ENCODE measurements at regions not wholly inside any gene's neighbourhood (a gene's known extent, or its start where the extent isn't known, plus 50 kb on each side); places are given as distances from the start of the nearest gene placed in this dataset.
"Not testable (repeated sequence)": the region's sequence is repeated elsewhere in the genome, so short reads cannot be mapped to it uniquely, and the experiment has no call there.

GRCh38 chr5:99901972-99902371 is 633.2 kb upstream of the FAM174A start:
- DNase-seq (ENCODE audit: low read depth) = no peak

DNA sequence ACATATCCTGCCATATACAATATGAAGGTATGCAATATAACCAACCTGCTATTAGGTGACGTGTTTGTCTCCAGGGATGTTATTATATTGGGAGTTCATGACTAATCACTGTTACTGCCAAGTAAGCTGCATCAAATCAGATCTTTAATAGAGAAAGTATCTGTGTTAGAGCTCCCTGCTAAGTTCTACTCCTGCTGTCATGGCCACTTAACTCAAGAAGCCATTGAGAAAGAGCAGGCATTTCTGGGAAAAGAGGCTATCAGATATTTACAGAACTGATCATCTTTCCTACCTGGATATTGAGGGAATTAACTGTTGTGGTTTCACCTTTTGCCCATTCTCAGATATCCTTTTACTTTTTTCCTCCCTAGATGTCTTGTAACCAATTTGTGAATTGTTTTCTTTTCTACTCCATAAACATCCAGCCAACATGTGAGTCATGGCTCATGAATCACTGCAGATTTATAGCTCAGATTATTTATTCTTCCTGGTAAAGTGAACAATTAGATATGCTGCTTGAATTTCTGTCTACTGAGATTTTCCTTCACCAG is 634.8 kb upstream of the FAM174A start:
- DNase-seq (ENCODE audit: low read depth) = no peak

GRCh38 chr5:99879791-99880511 is 655.2 kb upstream of the FAM174A start:
- DNase-seq (ENCODE audit: low read depth) = no peak

- no peak for DNase-seq (ENCODE audit: low read depth)
Observed at GRCh38 chr5:99878830-99879229, 656.3 kb upstream of the FAM174A start.

GRCh38 chr5:99866740-99867139 is 668.4 kb upstream of the FAM174A start:
- DNase-seq (ENCODE audit: low read depth) = no peak

DNA sequence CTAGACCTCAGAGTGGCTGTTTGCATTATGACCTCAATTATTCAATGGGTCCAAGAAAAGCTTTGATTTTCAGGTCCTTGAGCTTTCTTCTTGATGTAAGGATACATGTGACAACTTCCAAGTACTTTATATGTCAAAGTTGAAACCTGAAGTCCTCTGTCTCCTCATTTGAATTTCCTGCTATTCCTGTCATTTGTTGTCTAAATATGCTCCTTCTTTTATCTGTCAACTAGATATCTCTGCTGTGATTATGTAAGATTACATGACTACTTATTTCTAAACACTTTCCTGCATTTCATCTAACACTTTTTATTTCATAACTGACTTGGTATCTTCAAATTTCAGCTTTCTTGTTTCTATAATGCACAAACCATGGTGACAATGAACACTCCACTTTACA is 670.0 kb upstream of the FAM174A start:
- DNase-seq (ENCODE audit: low read depth) = no peak

- DNase-seq (ENCODE audit: low read depth) = no peak
Observed at GRCh38 chr5:99835791-99836190, 699.4 kb upstream of the FAM174A start.

- DNase-seq (ENCODE audit: low read depth) = no peak
Observed at GRCh38 chr5:99827136-99827535, 708.0 kb upstream of the FAM174A start.

DNA sequence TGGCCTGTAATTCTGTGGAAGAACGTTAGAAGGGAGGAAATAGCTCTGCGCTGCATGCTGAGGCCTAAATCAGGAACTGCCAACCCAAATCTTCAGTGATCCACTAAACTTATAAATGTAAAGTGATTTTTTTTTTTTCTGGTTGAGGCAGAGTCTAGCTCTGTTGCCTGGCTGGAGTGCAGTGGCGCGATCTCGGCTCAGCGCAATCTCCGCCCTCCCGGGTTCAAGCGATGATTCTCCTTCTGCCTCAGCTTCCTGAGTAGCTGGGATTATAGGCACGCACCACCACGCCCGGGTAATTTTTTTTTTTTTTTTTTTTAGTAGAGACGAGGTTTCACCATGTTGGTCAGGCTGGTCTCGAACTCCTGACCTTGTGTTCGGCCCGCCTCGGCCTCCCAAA is 717.4 kb upstream of the FAM174A start:
- no peak for DNase-seq (ENCODE audit: low read depth)

GRCh38 chr5:99814321-99815063 is 720.7 kb upstream of the FAM174A start:
- DNase-seq (ENCODE audit: low read depth) = no peak

GRCh38 chr5:99808657-99809230 is 726.4 kb upstream of the FAM174A start:
- no peak for DNase-seq (ENCODE audit: low read depth)

DNA sequence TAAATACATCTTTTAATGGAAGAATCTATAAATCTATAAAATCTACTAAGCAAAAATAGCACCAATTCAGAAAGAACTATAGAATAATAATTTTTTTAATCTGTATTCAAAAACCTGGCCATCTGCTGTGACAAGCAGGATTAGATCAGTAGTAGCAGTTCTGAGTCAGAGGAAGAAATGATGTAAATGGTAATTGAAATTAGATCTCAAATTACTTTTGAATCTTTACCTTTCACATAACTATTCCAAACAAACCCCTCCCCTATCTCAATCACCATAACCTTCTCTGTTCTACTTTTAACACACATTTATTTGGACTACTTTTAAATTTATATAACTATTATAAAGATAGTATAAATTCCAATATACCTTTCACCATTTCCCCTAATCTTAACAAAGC is 727.8 kb upstream of the FAM174A start:
- DNase-seq (ENCODE audit: low read depth) = no peak

DNA sequence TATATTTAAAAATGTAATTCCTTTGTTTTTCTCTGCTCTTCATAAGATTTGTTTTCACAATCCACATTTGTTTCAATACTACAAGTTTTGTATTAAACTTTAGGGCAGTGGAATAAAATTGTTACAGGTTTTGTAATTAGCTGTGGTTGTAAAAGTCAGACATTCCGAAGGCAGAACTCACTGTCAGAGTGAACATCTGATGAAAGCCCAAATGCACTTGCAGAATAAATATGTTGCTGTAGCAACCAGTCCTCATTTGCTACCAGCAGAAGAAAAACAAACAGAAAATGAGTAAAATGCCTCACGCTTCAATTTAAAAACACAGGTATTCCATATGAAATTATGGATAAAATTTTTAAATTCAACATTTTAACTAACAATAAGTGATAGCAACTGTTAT is 740.1 kb upstream of the FAM174A start:
- DNase-seq (ENCODE audit: low read depth) = no peak

GRCh38 chr5:99788482-99788881 is 746.7 kb upstream of the FAM174A start:
- DNase-seq (ENCODE audit: low read depth) = no peak

GRCh38 chr5:99775189-99775588 is 760.0 kb upstream of the FAM174A start:
- no peak for DNase-seq (ENCODE audit: low read depth)

- DNase-seq (ENCODE audit: low read depth) = no peak
Observed at GRCh38 chr5:99773290-99773689, 761.9 kb upstream of the FAM174A start.

GRCh38 chr5:99771296-99771695 is 763.9 kb upstream of the FAM174A start:
- no peak for DNase-seq (ENCODE audit: low read depth)

DNA sequence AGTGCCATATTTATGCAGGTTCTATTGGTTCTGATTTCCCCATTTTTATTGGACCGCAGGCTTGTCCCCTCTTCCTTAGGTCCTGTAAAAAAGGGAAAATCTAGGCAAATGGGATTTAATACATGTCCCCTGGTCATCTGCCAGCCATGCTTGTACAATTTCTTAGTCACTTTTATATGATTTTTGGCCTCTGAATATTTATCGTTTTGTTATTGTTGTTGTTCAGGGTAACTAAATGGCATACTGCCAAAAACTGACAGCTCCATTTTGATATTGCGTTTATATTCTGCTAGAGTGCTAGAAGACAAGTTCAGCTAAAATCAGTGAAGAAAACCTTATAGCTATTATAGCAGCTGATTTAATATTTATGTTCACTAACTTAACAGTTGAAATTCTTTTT is 770.2 kb upstream of the FAM174A start:
- no peak for DNase-seq (ENCODE audit: low read depth)

GRCh38 chr5:99763021-99763774 is 772.0 kb upstream of the FAM174A start:
- DNase-seq (ENCODE audit: low read depth) = no peak

GRCh38 chr5:99747342-99747741 is 787.8 kb upstream of the FAM174A start:
- DNase-seq (ENCODE audit: low read depth) = no peak

DNA sequence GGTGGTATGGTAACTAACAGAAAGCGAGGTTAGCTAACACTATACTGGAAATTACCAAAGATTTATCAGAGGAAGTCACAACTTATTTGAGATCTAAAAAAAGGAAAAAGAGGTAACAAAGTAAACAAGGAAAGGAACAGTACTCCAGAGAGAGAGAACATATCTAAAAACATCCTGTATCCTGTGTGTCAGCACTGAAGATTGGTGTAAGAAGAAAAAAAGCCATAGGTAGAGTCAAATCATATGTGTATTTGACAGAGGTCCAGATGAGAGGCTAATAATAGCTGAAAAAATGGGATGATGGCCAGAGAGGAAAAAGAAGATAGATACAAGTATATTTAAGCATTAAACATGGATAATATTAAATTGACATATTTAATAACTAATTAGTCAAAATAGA is 802.0 kb upstream of the FAM174A start:
- DNase-seq (ENCODE audit: low read depth) = not testable (repeated sequence)

- not testable (repeated sequence) for DNase-seq (ENCODE audit: low read depth)
Observed at GRCh38 chr5:99730653-99731052, 801.8 kb upstream of the CHD1 start.
